ENCODE measurements at regions not wholly inside any gene's neighbourhood (a gene's known extent, or its start where the extent isn't known, plus 50 kb on each side); places are given as distances from the start of the nearest gene placed in this dataset.

- Histone ChIP-seq H3K36me3 (no peaks in the 10 kb centered on the region), H3K27ac (no peak overlapping the region), H3K4me3 (no peak overlapping the region), H3K27me3 (no peaks in the 10 kb centered on the region), H3K4me1 (no peaks in the 10 kb centered on the region), H3K9me3 (no peaks in the 10 kb centered on the region)
- no peak for TF ChIP-seq EP300 (IDR thresholded peaks at IDR 0.05)
- no peak for TF ChIP-seq POLR2AphosphoS5 (IDR thresholded peaks at IDR 0.05)
- TF ChIP-seq POLR2A (IDR thresholded peaks at IDR 0.05) = no peak
- no peak for TF ChIP-seq CTCF (IDR thresholded peaks at IDR 0.05)
- 86% methylated on average over 1 of the region's 1 CpG; no CpG with 5 or more reads in 1 of the 2 donors for WGBS, 2 donors (ENCODE audit: low coverage in 1 of 2)
- ATAC-seq = no peak
Observed at GRCh38 chr18:73261923-73262322, 394.1 kb upstream of the NETO1 start.

- no peaks in the 10 kb centered on the region for H3K9me3 ChIP-seq
- H3K27me3 ChIP-seq = no peaks in the 10 kb centered on the region
- 78 to 79% methylated on average over 4 of the region's 4 CpGs for WGBS, 2 donors (ENCODE audit: low coverage in 1 of 2)
- no peak overlapping the region for H3K4me3 ChIP-seq
- TF ChIP-seq CTCF (IDR thresholded peaks at IDR 0.05) (no peak), EP300 (IDR thresholded peaks at IDR 0.05) (no peak), POLR2A (IDR thresholded peaks at IDR 0.05) (no peak), POLR2AphosphoS5 (IDR thresholded peaks at IDR 0.05) (no peak)
- no peaks in the 10 kb centered on the region for H3K4me1 ChIP-seq
- H3K27ac ChIP-seq = no peak overlapping the region
- ATAC-seq = no peak
- no peaks in the 10 kb centered on the region for H3K36me3 ChIP-seq
Observed at GRCh38 chr18:73261243-73261642, 393.5 kb upstream of the NETO1 start.

DNA sequence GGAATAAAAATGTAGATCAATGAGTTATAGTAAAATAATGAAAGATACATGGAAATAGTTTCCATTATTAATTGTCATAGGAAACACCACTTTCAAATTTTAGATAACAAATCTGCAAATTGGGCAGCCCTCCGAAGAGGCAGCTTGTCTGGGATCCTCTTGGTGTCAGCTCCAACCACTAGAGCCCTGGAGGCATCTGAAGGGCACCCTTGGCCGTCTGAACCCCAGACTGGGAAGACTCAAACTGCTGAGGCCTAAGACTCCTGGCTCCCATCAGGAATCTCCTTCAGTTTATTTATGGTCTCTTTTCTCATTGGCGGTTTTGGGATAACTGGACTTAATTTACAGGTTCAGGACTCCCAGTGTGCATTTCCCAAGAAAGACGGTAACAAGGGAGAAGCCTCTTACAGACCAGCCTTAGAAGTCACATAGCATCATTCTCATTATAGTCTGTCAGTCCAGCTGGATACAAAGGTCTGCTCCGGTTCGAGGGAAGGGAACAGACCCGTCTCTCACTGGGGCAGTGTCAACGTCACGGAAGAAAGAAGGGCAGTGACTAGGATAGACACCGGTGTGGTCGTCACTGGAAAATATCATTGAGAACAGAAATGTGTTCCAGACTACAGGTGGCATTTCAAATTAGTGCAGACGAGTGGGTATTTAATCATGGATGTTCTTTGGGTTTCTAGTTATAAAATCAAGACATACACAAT is 390.7 kb upstream of the NETO1 start:
- H3K4me1 ChIP-seq = no peaks in the 10 kb centered on the region
- H3K9me3 ChIP-seq = no peaks in the 10 kb centered on the region
- H3K27ac ChIP-seq = no peak overlapping the region
- WGBS, 2 donors (ENCODE audit: low coverage in 1 of 2) = 73 to 80% methylated on average over 4 to 12 of the region's 12 CpGs
- TF ChIP-seq EP300 (IDR thresholded peaks at IDR 0.05) (no peak), POLR2AphosphoS5 (IDR thresholded peaks at IDR 0.05) (no peak), CTCF (IDR thresholded peaks at IDR 0.05) (no peak), POLR2A (IDR thresholded peaks at IDR 0.05) (no peak)
- no peaks in the 10 kb centered on the region for H3K36me3 ChIP-seq
- no peaks in the 10 kb centered on the region for H3K27me3 ChIP-seq
- ATAC-seq = no peak
- H3K4me3 ChIP-seq = no peak overlapping the region

DNA sequence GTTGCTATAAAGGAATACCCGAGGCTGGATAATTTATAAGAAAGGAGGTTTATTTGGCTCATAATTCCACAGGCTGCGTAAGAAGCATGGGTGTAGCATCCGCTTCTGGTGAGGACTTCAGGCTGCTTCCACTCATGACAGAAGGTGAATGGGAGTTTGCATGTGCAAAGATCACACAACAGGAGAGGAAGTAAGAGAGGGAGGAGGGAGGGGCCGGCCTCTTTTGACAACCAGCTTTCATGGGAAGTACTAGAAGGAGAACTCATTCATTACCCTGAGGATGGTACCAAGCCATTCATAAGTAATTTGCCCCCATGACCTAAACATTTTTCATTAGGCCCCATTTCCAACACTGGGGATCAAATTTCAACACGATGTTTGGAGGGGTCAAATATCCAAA is 386.8 kb upstream of the NETO1 start:
- Histone ChIP-seq H3K4me1 (no peaks in the 10 kb centered on the region), H3K27ac (no peak overlapping the region), H3K9me3 (no peaks in the 10 kb centered on the region), H3K27me3 (no peaks in the 10 kb centered on the region), H3K36me3 (no peaks in the 10 kb centered on the region), H3K4me3 (no peak overlapping the region)
- WGBS, 2 donors (ENCODE audit: low coverage in 1 of 2) = 65 to 73% methylated on average over 4 to 5 of the region's 5 CpGs
- no peak for TF ChIP-seq CTCF (IDR thresholded peaks at IDR 0.05)
- TF ChIP-seq POLR2AphosphoS5 (IDR thresholded peaks at IDR 0.05) = no peak
- TF ChIP-seq POLR2A (IDR thresholded peaks at IDR 0.05) = no peak
- ATAC-seq = no peak

- Histone ChIP-seq H3K36me3 (no peaks in the 10 kb centered on the region), H3K27ac (no peak overlapping the region), H3K27me3 (no peaks in the 10 kb centered on the region), H3K4me3 (no peak overlapping the region), H3K4me1 (no peaks in the 10 kb centered on the region), H3K9me3 (no peaks in the 10 kb centered on the region)
- TF ChIP-seq POLR2A (IDR thresholded peaks at IDR 0.05) (no peak), POLR2AphosphoS5 (IDR thresholded peaks at IDR 0.05) (no peak), CTCF (IDR thresholded peaks at IDR 0.05) (no peak), EP300 (IDR thresholded peaks at IDR 0.05) (no peak)
- WGBS, 2 donors (ENCODE audit: low coverage in 1 of 2) = 69 to 82% methylated on average over 4 to 7 of the region's 7 CpGs
- ATAC-seq = no peak
Observed at GRCh38 chr18:73249030-73249429, 381.2 kb upstream of the NETO1 start.

All from gastroesophageal sphincter (tissue), 4 donors.